ENCODE measurements at regions not wholly inside any gene's neighbourhood (a gene's known extent, or its start where the extent isn't known, plus 50 kb on each side); places are given as distances from the start of the nearest gene placed in this dataset.

DNA sequence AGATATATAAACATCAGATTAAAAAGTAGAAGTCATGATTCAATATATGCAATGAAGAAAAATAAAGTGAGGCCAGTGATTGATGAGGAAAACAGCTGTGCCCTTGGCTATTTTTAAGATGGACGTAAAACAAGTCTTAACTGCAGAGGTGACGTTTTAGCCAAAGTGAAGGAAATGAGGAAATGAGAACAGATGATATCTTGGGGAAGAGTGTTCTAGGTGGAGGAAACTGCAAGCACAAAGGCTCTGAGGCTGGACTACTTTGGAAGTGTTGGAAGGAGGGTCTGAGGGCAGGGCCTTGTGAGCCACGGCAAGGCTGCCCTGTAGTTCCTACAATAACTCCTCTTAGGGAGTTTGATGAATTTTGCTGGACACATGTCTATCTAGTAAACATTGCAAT lies 140.5 kb upstream of the AKR1E2 start:
- ChIA-PET CTCF (no interaction called here), POLR2A (no interaction called here)
- no peak for DNase-seq
- H3K4me3 ChIP-seq (ENCODE audit: control insufficient read depth in 1 of 2, extremely low read depth in 1 of 2, low read length in 1 of 2), result no peak overlapping the region
- ATAC-seq (replicated peaks in 1 of 4), result no peak
- H3K27ac ChIP-seq (ENCODE audit: low read length), result no peak overlapping the region
- no peaks in the 10 kb centered on the region for H3K4me1 ChIP-seq (ENCODE audit: control insufficient read depth in 1 of 2, extremely low read depth in 1 of 2, insufficient read depth in 2 of 2, low read length in 2 of 2)
- 85% methylated on average over 2 of the region's 3 CpGs for WGBS (ENCODE audit: insufficient coverage)
- no peaks in the 10 kb centered on the region for H3K27me3 ChIP-seq (replicated peaks in 1 of 2; ENCODE audit: control insufficient read depth in 2 of 2, extremely low read depth in 1 of 2, insufficient read depth in 2 of 2, low read length in 1 of 2)
- H3K4me1 Mint-ChIP-seq, result no peaks in the 10 kb centered on the region
- H3K9me3 ChIP-seq, result no peaks in the 10 kb centered on the region
- H3K27ac Mint-ChIP-seq, result no peak overlapping the region
- H3K36me3 ChIP-seq (ENCODE audit: control insufficient read depth in 2 of 2, extremely low read depth in 1 of 2, insufficient read depth in 1 of 2, low read length in 1 of 2), result no peaks in the 10 kb centered on the region
- H3K4me3 Mint-ChIP-seq, result no peak overlapping the region
- H3K27me3 Mint-ChIP-seq, result peaks cover 18 to 24% of the 10 kb centered on the region in 2 donors
- H3K9me3 Mint-ChIP-seq, result no peaks in the 10 kb centered on the region
- no peaks in the 10 kb centered on the region for H3K36me3 Mint-ChIP-seq

DNA sequence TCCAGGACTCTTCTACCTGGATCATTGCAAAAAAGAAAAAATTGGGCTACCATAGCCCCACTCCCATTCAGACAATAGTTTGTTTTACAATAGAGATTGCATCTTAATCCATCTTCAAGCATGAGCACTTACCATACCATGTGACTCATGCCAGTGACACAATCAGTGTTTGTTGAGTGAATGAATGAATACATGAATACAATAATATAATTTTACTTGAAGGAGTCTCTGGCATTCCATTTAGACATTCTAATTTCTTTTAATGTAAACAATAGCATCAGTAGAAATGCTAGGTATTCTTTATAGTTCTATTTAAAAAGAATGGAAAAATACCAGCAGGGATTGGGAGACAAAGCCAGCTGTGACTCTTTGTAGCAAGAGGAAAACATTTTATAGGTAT lies 141.6 kb upstream of the AKR1E2 start:
- Histone ChIP-seq H3K4me3 (ENCODE audit: control insufficient read depth in 1 of 2, extremely low read depth in 1 of 2, low read length in 1 of 2) (no peak overlapping the region), H3K27ac (ENCODE audit: low read length) (no peak overlapping the region), H3K9me3 (no peaks in the 10 kb centered on the region), H3K4me1 (ENCODE audit: control insufficient read depth in 1 of 2, extremely low read depth in 1 of 2, insufficient read depth in 2 of 2, low read length in 2 of 2) (no peaks in the 10 kb centered on the region), H3K36me3 (ENCODE audit: control insufficient read depth in 2 of 2, extremely low read depth in 1 of 2, insufficient read depth in 1 of 2, low read length in 1 of 2) (no peaks in the 10 kb centered on the region), H3K27me3 (replicated peaks in 1 of 2; ENCODE audit: control insufficient read depth in 2 of 2, extremely low read depth in 1 of 2, insufficient read depth in 2 of 2, low read length in 1 of 2) (no peaks in the 10 kb centered on the region)
- no peak overlapping the region for H3K27ac Mint-ChIP-seq
- CTCF ChIA-PET, result no interaction called here
- H3K4me3 Mint-ChIP-seq, result no peak overlapping the region
- no peak for DNase-seq
- ATAC-seq (replicated peaks in 1 of 4), result no peak
- H3K4me1 Mint-ChIP-seq, result no peaks in the 10 kb centered on the region
- no peaks in the 10 kb centered on the region for H3K9me3 Mint-ChIP-seq
- peaks cover 18 to 24% of the 10 kb centered on the region in 2 donors for H3K27me3 Mint-ChIP-seq
- POLR2A ChIA-PET, result no interaction called here
- no peaks in the 10 kb centered on the region for H3K36me3 Mint-ChIP-seq

DNA sequence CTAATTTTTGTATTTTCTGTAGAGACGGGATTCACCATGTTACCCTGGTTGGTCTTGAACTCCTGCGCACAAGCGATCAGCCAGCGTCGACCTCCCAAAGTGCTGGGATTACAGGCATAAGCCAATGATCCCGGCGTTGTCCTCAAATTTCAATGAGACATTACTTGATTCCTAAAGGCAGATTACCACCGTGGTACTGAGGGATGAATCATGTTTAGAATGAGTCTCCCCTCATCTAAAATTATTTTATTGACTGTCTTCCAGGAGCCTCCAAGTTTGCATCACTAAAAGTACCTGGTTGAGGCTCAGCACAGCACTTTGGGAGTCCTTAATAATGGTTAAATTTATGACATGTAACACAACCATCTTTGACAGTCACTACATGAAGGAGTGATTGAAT lies 142.2 kb upstream of the AKR1E2 start:
- WGBS (ENCODE audit: insufficient coverage), result 87% methylated on average over 5 of the region's 8 CpGs
- no peaks in the 10 kb centered on the region for H3K36me3 ChIP-seq (ENCODE audit: control insufficient read depth in 2 of 2, extremely low read depth in 1 of 2, insufficient read depth in 1 of 2, low read length in 1 of 2)
- H3K27ac Mint-ChIP-seq, result no peak overlapping the region
- H3K27me3 ChIP-seq (replicated peaks in 1 of 2; ENCODE audit: control insufficient read depth in 2 of 2, extremely low read depth in 1 of 2, insufficient read depth in 2 of 2, low read length in 1 of 2), result no peaks in the 10 kb centered on the region
- no peaks in the 10 kb centered on the region for H3K9me3 Mint-ChIP-seq
- H3K4me3 Mint-ChIP-seq, result no peak overlapping the region
- no peaks in the 10 kb centered on the region for H3K4me1 ChIP-seq (ENCODE audit: control insufficient read depth in 1 of 2, extremely low read depth in 1 of 2, insufficient read depth in 2 of 2, low read length in 2 of 2)
- ATAC-seq (replicated peaks in 1 of 4) (no peak), DNase-seq (no peak)
- H3K27ac ChIP-seq (ENCODE audit: low read length), result no peak overlapping the region
- H3K9me3 ChIP-seq, result no peaks in the 10 kb centered on the region
- no peaks in the 10 kb centered on the region for H3K36me3 Mint-ChIP-seq
- ChIA-PET POLR2A (no interaction called here), CTCF (no interaction called here)
- no peak overlapping the region for H3K4me3 ChIP-seq (ENCODE audit: control insufficient read depth in 1 of 2, extremely low read depth in 1 of 2, low read length in 1 of 2)
- H3K4me1 Mint-ChIP-seq, result no peaks in the 10 kb centered on the region
- peaks cover 18 to 24% of the 10 kb centered on the region in 2 donors for H3K27me3 Mint-ChIP-seq

DNA sequence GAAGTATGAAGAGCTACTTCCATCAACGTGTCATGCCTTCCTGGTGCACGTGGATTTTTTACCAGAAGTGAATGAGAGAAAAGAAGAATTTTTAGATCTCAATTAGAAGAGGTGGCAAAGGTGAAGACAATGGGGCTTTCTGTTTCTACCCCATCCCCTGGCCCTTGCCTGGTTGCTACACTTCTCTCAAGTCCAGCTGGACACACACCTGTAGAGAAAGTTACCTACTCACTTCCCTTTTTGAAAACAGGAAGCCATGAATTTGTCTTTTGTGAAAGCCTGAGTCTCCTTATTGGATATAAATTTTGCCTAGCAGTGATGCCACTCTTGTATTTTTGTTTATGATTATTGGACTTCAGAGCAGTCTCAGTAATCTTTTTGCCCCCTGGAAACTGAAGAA lies 142.9 kb upstream of the AKR1E2 start:
- no peaks in the 10 kb centered on the region for H3K4me1 ChIP-seq (ENCODE audit: control insufficient read depth in 1 of 2, extremely low read depth in 1 of 2, insufficient read depth in 2 of 2, low read length in 2 of 2)
- peaks cover 22 to 28% of the 10 kb centered on the region in 2 donors for H3K27me3 Mint-ChIP-seq
- ChIA-PET CTCF (no interaction called here), POLR2A (no interaction called here)
- H3K4me3 Mint-ChIP-seq, result no peak overlapping the region
- no peaks in the 10 kb centered on the region for H3K9me3 ChIP-seq
- no peak overlapping the region for H3K27ac ChIP-seq (ENCODE audit: low read length)
- WGBS (ENCODE audit: insufficient coverage), result no CpG with 5 or more reads among the region's 2 CpGs
- H3K4me3 ChIP-seq (ENCODE audit: control insufficient read depth in 1 of 2, extremely low read depth in 1 of 2, low read length in 1 of 2), result no peak overlapping the region
- no peak for DNase-seq
- no peaks in the 10 kb centered on the region for H3K36me3 Mint-ChIP-seq
- no peaks in the 10 kb centered on the region for H3K9me3 Mint-ChIP-seq
- no peaks in the 10 kb centered on the region for H3K27me3 ChIP-seq (replicated peaks in 1 of 2; ENCODE audit: control insufficient read depth in 2 of 2, extremely low read depth in 1 of 2, insufficient read depth in 2 of 2, low read length in 1 of 2)
- ATAC-seq (replicated peaks in 1 of 4), result no peak
- H3K4me1 Mint-ChIP-seq, result no peaks in the 10 kb centered on the region
- H3K27ac Mint-ChIP-seq, result no peak overlapping the region
- H3K36me3 ChIP-seq (ENCODE audit: control insufficient read depth in 2 of 2, extremely low read depth in 1 of 2, insufficient read depth in 1 of 2, low read length in 1 of 2), result no peaks in the 10 kb centered on the region

DNA sequence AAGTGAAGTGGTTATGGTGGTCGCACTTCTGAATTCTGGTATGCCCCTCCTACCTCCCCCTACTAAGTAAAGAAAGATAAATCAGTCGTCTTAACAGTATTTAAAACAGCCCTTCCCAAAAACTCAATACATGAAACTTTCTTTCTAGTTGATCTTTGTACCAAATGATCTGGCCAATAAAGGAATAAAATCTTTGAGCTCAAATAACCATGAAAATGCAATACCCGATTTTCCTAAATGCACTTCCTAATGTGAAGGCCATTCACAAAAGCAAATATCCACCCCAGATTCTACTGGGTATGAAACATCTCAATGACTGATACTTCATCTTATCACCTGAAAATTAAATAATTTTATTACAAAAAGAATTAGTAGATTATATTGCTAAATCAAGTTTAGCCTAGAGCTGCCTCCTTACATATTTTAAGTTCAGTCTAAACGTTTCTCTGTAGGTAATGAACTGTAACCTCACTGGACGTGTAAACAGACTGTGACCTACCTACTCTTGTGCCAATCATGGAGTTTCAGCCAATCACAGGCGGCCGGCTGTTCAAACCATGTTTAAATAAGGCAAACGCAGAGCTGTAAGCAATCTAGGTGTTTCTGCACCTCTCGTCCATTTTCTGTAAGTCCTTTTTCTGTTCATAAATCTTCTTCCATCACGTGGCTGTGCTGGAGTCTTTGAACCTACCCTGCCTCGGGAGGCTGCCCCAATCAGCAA lies 146.9 kb upstream of the AKR1E2 start:
- no peaks in the 10 kb centered on the region for H3K9me3 ChIP-seq
- Mint-ChIP-seq H3K27ac (no peak overlapping the region), H3K4me3 (no peak overlapping the region), H3K36me3 (no peaks in the 10 kb centered on the region), H3K27me3 (peaks cover 30 to 35% of the 10 kb centered on the region in 2 donors), H3K9me3 (no peaks in the 10 kb centered on the region), H3K4me1 (no peaks in the 10 kb centered on the region)
- DNase-seq, result no peak
- H3K4me3 ChIP-seq (ENCODE audit: control insufficient read depth in 1 of 2, extremely low read depth in 1 of 2, low read length in 1 of 2), result no peak overlapping the region
- WGBS (ENCODE audit: insufficient coverage), result 84% methylated on average over 6 of the region's 11 CpGs
- ChIA-PET POLR2A (no interaction called here), CTCF (no interaction called here)
- no peaks in the 10 kb centered on the region for H3K36me3 ChIP-seq (ENCODE audit: control insufficient read depth in 2 of 2, extremely low read depth in 1 of 2, insufficient read depth in 1 of 2, low read length in 1 of 2)
- peaks cover 0 to 6% of the 10 kb centered on the region in 2 experiments for H3K27me3 ChIP-seq (replicated peaks in 1 of 2; ENCODE audit: control insufficient read depth in 2 of 2, extremely low read depth in 1 of 2, insufficient read depth in 2 of 2, low read length in 1 of 2)
- no peak for ATAC-seq (replicated peaks in 1 of 4)
- H3K4me1 ChIP-seq (ENCODE audit: control insufficient read depth in 1 of 2, extremely low read depth in 1 of 2, insufficient read depth in 2 of 2, low read length in 2 of 2), result no peaks in the 10 kb centered on the region
- H3K27ac ChIP-seq (ENCODE audit: low read length), result no peak overlapping the region

DNA sequence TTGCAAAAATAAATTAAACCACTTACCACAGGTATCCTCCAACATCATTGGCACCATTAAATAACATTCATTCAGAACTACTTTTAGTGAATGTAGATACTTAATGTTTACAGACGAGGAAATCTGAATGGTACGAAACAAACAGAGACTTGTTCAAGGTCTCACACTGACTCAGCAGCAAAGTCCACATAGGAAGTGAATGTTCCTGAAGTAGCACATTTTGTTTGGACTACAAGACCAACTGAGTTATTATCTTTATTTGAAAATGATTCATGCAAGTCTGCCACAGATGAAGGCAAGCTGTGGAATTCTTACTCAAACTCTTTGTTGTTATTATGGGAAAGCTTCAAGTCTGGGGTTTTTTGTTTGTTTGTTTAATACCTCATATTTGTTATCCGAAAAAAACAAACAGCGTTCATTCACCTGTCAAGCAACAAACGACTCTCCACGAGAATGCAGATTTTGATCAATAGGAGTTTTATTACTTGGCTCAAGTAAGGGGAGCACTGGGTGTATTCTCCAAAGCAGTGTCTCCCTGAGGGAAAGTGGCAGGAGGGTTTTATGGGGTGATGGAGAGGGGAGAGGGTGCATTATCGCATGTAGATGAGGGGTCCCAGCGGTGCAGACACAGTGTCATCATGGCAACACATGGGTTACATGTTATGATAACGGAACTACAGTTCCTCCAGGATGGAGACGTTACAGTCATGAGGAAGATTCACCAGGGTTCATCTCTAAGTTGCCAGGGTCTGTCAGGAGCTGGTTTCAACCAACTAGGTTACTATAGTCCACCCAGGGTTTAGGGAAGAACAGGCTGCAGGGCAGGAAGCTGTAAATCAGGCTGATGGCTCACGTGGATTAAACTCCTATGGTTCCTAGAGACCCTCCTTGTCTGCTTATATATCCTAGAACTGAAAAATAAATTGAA lies 147.7 kb upstream of the AKR1E2 start:
- no peaks in the 10 kb centered on the region for H3K36me3 Mint-ChIP-seq
- Histone ChIP-seq H3K4me3 (ENCODE audit: control insufficient read depth in 1 of 2, extremely low read depth in 1 of 2, low read length in 1 of 2) (no peak overlapping the region), H3K27ac (ENCODE audit: low read length) (no peak overlapping the region), H3K9me3 (no peaks in the 10 kb centered on the region), H3K36me3 (ENCODE audit: control insufficient read depth in 2 of 2, extremely low read depth in 1 of 2, insufficient read depth in 1 of 2, low read length in 1 of 2) (no peaks in the 10 kb centered on the region), H3K4me1 (ENCODE audit: control insufficient read depth in 1 of 2, extremely low read depth in 1 of 2, insufficient read depth in 2 of 2, low read length in 2 of 2) (no peaks in the 10 kb centered on the region), H3K27me3 (replicated peaks in 1 of 2; ENCODE audit: control insufficient read depth in 2 of 2, extremely low read depth in 1 of 2, insufficient read depth in 2 of 2, low read length in 1 of 2) (peaks cover 0 to 6% of the 10 kb centered on the region in 2 experiments)
- 86% methylated on average over 5 of the region's 11 CpGs for WGBS (ENCODE audit: insufficient coverage)
- ATAC-seq (replicated peaks in 1 of 4), result no peak
- no peak overlapping the region for H3K27ac Mint-ChIP-seq
- ChIA-PET CTCF (interaction anchor here in 1 of 2 donors (0.6 kb wide), 1 partner anchor 25 kb away, joined by 4 read pairs; no protein-coding TSS in a partner anchor), POLR2A (no interaction called here)
- no peak overlapping the region for H3K4me3 Mint-ChIP-seq
- no peaks in the 10 kb centered on the region for H3K4me1 Mint-ChIP-seq
- no peak for DNase-seq
- H3K9me3 Mint-ChIP-seq, result no peaks in the 10 kb centered on the region
- H3K27me3 Mint-ChIP-seq, result peaks cover 27 to 36% of the 10 kb centered on the region in 2 donors
